NB4 (cell line): ENCODE measurements at regions not wholly inside any gene's neighbourhood (a gene's known extent, or its start where the extent isn't known, plus 50 kb on each side); places are given as distances from the start of the nearest gene placed in this dataset.

Experiments used
- DNase-seq: peaks from one replicate; pipeline ENCODE4 v3.0.0; 2010; ENCODE audit warnings: low read depth
- H3K4me3 ChIP-seq: one replicate; pipeline ENCODE4 v1.5.1; 2011; ENCODE audit warnings: mild to moderate bottlenecking, low read depth, low read length, moderate library complexity
- MYC ChIP-seq: IDR thresholded peaks from 2 replicates; pipeline ENCODE4 v1.6.1; 2011; ENCODE audit warnings: low read depth, low read length
- POLR2A ChIP-seq: IDR thresholded peaks from 2 replicates; pipeline ENCODE4 v1.6.1; 2011; ENCODE audit warnings: mild to moderate bottlenecking; ENCODE audit not compliant: insufficient read length; ENCODE audit errors: extremely low read depth
- TF ChIP-seq, protein P1 (sequence below): IDR thresholded peaks from 2 replicates; pipeline ENCODE4 v1.6.1; 2011; ENCODE audit warnings: low read depth, low read length
- TF ChIP-seq, protein P2 (sequence below): IDR thresholded peaks from one replicate; pipeline ENCODE4 v1.5.1; 2012; ENCODE audit warnings: low read depth, low read length

- no peak for TF ChIP-seq MYC
- TF ChIP-seq, protein P1, sequence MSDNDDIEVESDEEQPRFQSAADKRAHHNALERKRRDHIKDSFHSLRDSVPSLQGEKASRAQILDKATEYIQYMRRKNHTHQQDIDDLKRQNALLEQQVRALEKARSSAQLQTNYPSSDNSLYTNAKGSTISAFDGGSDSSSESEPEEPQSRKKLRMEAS: no peak
- TF ChIP-seq, protein P2, sequence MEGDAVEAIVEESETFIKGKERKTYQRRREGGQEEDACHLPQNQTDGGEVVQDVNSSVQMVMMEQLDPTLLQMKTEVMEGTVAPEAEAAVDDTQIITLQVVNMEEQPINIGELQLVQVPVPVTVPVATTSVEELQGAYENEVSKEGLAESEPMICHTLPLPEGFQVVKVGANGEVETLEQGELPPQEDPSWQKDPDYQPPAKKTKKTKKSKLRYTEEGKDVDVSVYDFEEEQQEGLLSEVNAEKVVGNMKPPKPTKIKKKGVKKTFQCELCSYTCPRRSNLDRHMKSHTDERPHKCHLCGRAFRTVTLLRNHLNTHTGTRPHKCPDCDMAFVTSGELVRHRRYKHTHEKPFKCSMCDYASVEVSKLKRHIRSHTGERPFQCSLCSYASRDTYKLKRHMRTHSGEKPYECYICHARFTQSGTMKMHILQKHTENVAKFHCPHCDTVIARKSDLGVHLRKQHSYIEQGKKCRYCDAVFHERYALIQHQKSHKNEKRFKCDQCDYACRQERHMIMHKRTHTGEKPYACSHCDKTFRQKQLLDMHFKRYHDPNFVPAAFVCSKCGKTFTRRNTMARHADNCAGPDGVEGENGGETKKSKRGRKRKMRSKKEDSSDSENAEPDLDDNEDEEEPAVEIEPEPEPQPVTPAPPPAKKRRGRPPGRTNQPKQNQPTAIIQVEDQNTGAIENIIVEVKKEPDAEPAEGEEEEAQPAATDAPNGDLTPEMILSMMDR: no peak
- H3K4me3 ChIP-seq: no peak overlapping the region
- no peak for DNase-seq
These were observed 160.1 kb downstream of the KIF26A start for GRCh38 chr14:104298458-104298857.

DNA sequence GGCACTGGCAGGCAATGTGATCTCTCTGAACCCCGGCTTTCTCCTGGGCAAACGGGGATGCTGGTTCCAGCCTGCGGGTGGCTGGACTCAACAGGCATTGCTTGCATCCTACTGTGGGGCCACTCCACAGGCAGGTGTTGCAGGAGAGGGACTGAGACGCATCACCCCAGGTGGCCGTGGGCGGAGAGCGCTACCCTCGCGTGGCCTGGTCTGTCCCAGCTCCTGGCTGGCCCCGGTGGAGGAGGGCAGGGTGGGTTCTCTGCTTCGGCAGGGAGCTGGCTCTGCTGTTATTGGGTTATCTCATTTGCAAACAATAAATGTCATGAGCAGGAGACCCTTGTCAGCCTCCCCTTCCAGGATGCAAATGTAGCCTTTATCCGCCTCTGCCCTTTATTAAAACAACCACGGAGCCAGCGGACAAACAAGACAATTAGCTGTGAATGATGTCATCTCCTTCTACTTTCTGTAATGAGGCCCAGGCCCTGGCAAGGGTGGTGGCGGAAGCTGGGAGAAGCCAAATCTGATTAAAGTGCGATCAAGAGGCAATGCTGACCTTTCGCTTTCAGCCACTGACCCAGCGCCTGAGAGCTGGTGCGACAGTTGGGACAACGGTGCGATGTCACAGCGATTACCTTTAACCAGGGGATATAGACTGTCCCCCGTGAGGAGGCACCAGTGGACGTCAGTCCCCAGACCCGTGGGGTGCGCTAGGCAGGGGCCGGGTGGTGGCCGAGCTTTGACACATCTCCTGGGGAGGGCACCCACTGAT lies 161.8 kb downstream of the KIF26A start:
- no peak for DNase-seq
- TF ChIP-seq MYC: no peak
- no peak for TF ChIP-seq POLR2A
- TF ChIP-seq, protein P1: no peak
- TF ChIP-seq, protein P2: no peak
- H3K4me3 ChIP-seq: no peak overlapping the region

- no peak for TF ChIP-seq MYC
- no peak for TF ChIP-seq POLR2A
- TF ChIP-seq, protein P1: no peak
- TF ChIP-seq, protein P2: no peak
- H3K4me3 ChIP-seq: no peak overlapping the region
- DNase-seq: no peak
These were observed 163.5 kb downstream of the KIF26A start for GRCh38 chr14:104301731-104302460.

DNA sequence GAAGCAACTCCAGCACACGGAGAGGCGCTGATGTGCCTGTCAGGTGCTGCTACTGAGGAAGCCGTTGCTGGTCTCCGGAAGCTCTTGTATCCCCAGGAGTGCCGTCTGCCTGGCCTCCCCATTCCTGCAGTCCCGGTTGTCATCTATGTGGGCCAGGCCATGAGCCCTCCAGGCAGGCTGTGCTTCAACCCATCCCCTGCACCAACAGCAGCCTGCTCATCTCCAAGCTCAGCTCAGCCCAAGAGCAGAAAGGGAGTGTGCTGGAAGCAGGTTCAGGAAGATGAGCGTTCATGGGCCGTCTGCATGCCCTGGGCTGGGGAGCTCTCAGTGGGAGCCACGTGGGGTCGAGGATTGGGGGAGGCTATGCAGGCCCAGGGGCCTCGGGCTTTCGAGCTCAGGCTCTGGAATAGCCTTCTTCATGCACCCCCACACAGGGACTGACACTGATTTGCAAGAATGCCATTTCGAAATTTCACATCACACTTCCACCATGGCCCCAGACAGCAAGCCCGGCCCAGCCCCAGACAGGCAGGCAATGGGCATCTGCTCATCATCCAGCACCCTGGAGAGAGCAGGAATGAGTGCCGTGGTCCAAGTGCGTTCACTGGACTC lies 164.5 kb downstream of the KIF26A start:
- TF ChIP-seq MYC (no peak), POLR2A (no peak)
- TF ChIP-seq, protein P1: no peak
- TF ChIP-seq, protein P2: no peak
- no peak overlapping the region for H3K4me3 ChIP-seq
- no peak for DNase-seq

GRCh38 chr14:104303705-104304425 lies 165.5 kb downstream of the KIF26A start:
- no peak for TF ChIP-seq MYC
- TF ChIP-seq, protein P2: no peak
- TF ChIP-seq, protein P1: no peak
- no peak for TF ChIP-seq POLR2A
- no peak for DNase-seq
- H3K4me3 ChIP-seq: no peak overlapping the region
